ENCODE measurements at regions not wholly inside any gene's neighbourhood (a gene's known extent, or its start where the extent isn't known, plus 50 kb on each side); places are given as distances from the start of the nearest gene placed in this dataset.

DNA sequence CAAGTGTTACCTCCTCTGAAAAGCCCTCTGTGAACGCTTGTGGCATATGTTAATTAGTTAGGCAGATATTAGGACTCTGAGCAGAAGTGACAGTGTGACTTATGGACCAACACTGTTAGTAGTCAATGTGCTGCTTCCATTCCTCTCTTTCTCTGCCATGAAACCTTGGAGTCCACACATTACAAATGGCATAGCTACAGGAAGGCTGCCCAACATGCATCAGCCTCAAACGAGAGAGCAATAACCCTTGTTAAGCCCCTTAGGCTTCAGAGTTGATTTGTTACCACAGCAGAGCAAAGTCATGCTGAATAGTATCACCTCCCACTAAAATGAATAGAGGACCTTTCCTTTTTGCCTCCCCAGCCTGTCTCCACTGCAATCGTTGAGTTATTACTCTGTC is 397.7 kb upstream of the SMARCA2 start:
- ChIA-PET CTCF (no interaction called here), POLR2A (no interaction called here)
- Mint-ChIP-seq H3K36me3 (ENCODE audit: insufficient read depth, unreplicated experiment) (no peaks in the 10 kb centered on the region), H3K27ac (ENCODE audit: unreplicated experiment) (no peak overlapping the region), H3K4me3 (ENCODE audit: unreplicated experiment) (no peak overlapping the region), H3K27me3 (ENCODE audit: insufficient read depth, unreplicated experiment) (peaks cover 13% of the 10 kb centered on the region), H3K4me1 (ENCODE audit: low read depth, unreplicated experiment) (peaks cover 5% of the 10 kb centered on the region), H3K9me3 (ENCODE audit: unreplicated experiment) (no peaks in the 10 kb centered on the region)
- intact Hi-C loops (cut with micrococcal nuclease; ENCODE audit: unreplicated experiment) = no loop called here
- TF ChIP-seq, protein P1, sequence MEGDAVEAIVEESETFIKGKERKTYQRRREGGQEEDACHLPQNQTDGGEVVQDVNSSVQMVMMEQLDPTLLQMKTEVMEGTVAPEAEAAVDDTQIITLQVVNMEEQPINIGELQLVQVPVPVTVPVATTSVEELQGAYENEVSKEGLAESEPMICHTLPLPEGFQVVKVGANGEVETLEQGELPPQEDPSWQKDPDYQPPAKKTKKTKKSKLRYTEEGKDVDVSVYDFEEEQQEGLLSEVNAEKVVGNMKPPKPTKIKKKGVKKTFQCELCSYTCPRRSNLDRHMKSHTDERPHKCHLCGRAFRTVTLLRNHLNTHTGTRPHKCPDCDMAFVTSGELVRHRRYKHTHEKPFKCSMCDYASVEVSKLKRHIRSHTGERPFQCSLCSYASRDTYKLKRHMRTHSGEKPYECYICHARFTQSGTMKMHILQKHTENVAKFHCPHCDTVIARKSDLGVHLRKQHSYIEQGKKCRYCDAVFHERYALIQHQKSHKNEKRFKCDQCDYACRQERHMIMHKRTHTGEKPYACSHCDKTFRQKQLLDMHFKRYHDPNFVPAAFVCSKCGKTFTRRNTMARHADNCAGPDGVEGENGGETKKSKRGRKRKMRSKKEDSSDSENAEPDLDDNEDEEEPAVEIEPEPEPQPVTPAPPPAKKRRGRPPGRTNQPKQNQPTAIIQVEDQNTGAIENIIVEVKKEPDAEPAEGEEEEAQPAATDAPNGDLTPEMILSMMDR (IDR thresholded peaks at IDR 0.05; ENCODE audit: insufficient read depth in 1 of 2, low read depth in 1 of 2, low read length in 1 of 2, severe bottlenecking in 1 of 2, unreplicated experiment in 1 of 2) = no peak
- Histone ChIP-seq H3K4me3 (ENCODE audit: low read depth, low read length) (no peak overlapping the region), H3K4me1 (no peaks in the 10 kb centered on the region), H3K9me3 (no peaks in the 10 kb centered on the region), H3K27me3 (replicated peaks; ENCODE audit: control insufficient read depth, insufficient read depth, low read length) (no peaks in the 10 kb centered on the region), H3K36me3 (ENCODE audit: control insufficient read depth, insufficient read depth, low read length) (no peaks in the 10 kb centered on the region)
- no peak for DNase-seq
- no TSS peak for BruUV-seq (replicated peaks)

DNA sequence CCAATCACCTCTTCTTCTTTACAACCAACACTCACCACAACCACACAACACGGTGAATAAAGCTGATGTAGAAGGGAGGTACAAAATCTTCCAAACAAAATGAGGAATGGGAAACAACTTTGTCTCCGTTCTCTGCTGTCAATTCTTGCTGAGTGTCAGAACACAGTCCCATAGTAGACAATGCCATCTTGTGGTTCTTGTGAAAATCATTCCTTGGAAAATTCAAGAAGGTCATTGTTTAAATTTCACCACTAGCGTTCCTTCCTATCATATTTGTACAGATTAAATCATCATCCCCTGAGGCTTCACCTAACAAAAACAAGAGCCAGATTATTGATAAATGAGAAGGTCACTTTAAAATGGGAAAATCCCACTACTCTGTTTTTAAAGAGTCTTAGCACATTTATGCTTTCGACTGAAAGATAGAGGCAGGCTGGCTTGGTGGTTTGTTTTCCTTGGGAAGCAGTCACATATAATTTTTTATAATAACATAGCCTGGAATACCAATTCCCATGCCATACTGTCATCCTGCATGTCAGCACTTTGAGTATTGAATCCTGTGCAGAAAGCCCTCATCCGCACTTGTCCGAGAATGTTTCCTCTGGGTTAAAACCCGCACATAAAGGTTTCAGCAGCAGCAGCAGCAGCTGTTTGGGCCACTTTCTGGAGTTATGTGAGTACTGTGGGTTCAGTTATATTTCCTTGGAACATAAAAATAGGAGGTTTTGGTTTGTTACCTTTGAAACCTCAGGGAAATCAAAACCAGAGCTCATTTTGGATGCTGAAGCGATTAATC is 395.0 kb upstream of the SMARCA2 start:
- TF ChIP-seq, protein P1 (IDR thresholded peaks at IDR 0.05; ENCODE audit: insufficient read depth in 1 of 2, low read depth in 1 of 2, low read length in 1 of 2, severe bottlenecking in 1 of 2, unreplicated experiment in 1 of 2) = peak; percentile 12 to 30
- H3K4me3 Mint-ChIP-seq (ENCODE audit: unreplicated experiment) = no peak overlapping the region
- intact Hi-C loops (cut with micrococcal nuclease; ENCODE audit: unreplicated experiment) = loop anchor here (1.0 to 5.0 kb wide), 3 partner anchors 160 to 603 kb away; no protein-coding TSS in a partner anchor
- BruUV-seq (replicated peaks) = no TSS peak
- Histone ChIP-seq H3K9me3 (no peaks in the 10 kb centered on the region), H3K4me3 (ENCODE audit: low read depth, low read length) (no peak overlapping the region), H3K27me3 (replicated peaks; ENCODE audit: control insufficient read depth, insufficient read depth, low read length) (no peaks in the 10 kb centered on the region), H3K36me3 (ENCODE audit: control insufficient read depth, insufficient read depth, low read length) (no peaks in the 10 kb centered on the region), H3K4me1 (no peaks in the 10 kb centered on the region)
- peaks cover 5% of the 10 kb centered on the region for H3K4me1 Mint-ChIP-seq (ENCODE audit: low read depth, unreplicated experiment)
- H3K27ac Mint-ChIP-seq (ENCODE audit: unreplicated experiment) = no peak overlapping the region
- peaks cover 19% of the 10 kb centered on the region for H3K27me3 Mint-ChIP-seq (ENCODE audit: insufficient read depth, unreplicated experiment)
- no peaks in the 10 kb centered on the region for H3K9me3 Mint-ChIP-seq (ENCODE audit: unreplicated experiment)
- ChIA-PET CTCF (no interaction called here), POLR2A (no interaction called here)
- DNase-seq = peak in 1 of 2 experiments; percentile 1
- H3K36me3 Mint-ChIP-seq (ENCODE audit: insufficient read depth, unreplicated experiment) = no peaks in the 10 kb centered on the region

DNA sequence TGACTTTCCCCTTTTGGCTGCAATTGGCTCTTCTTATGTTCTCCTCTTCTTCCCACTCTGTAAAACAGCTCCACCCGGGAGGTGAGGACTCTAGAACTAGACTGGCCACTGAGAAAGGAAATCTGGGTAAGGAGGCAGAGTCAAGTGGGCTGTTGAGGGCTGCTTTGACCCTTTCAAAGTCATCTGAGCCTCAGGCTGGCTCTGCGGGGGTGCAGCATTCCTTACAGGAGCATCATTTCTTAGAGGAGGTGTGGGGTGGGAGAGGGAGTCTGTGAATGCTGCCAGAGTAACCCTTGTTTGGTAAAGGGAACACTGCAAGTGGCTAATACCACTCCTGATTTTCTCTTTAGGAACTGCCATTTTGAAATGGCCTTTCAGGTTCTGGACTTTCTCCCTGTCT is 377.7 kb upstream of the SMARCA2 start:
- H3K36me3 Mint-ChIP-seq (ENCODE audit: insufficient read depth, unreplicated experiment) = no peaks in the 10 kb centered on the region
- ChIA-PET POLR2A (no interaction called here), CTCF (no interaction called here)
- no peak for DNase-seq
- H3K4me3 Mint-ChIP-seq (ENCODE audit: unreplicated experiment) = no peak overlapping the region
- H3K9me3 ChIP-seq = no peaks in the 10 kb centered on the region
- no peaks in the 10 kb centered on the region for H3K4me1 Mint-ChIP-seq (ENCODE audit: low read depth, unreplicated experiment)
- peaks cover 8% of the 10 kb centered on the region for H3K9me3 Mint-ChIP-seq (ENCODE audit: unreplicated experiment)
- BruUV-seq (replicated peaks) = no TSS peak
- TF ChIP-seq, protein P1 (IDR thresholded peaks at IDR 0.05; ENCODE audit: insufficient read depth in 1 of 2, low read depth in 1 of 2, low read length in 1 of 2, severe bottlenecking in 1 of 2, unreplicated experiment in 1 of 2) = no peak
- intact Hi-C loops (cut with micrococcal nuclease; ENCODE audit: unreplicated experiment) = no loop called here
- H3K36me3 ChIP-seq (ENCODE audit: control insufficient read depth, insufficient read depth, low read length) = no peaks in the 10 kb centered on the region
- no peaks in the 10 kb centered on the region for H3K4me1 ChIP-seq
- H3K27me3 ChIP-seq (replicated peaks; ENCODE audit: control insufficient read depth, insufficient read depth, low read length) = no peaks in the 10 kb centered on the region
- no peak overlapping the region for H3K4me3 ChIP-seq (ENCODE audit: low read depth, low read length)
- H3K27ac Mint-ChIP-seq (ENCODE audit: unreplicated experiment) = no peak overlapping the region
- peaks cover 3% of the 10 kb centered on the region for H3K27me3 Mint-ChIP-seq (ENCODE audit: insufficient read depth, unreplicated experiment)

All from Caco-2 (cell line).